SH-SY5Y (cell line): ENCODE measurements at regions not wholly inside any gene's neighbourhood (a gene's known extent, or its start where the extent isn't known, plus 50 kb on each side); places are given as distances from the start of the nearest gene placed in this dataset.

Experiments
- GATA2 ChIP-seq: IDR thresholded peaks from 2 replicates; pipeline ENCODE4 v1.6.1; 2011; ENCODE audit warnings: mild to moderate bottlenecking, low read depth, low read length
- GATA3 ChIP-seq: IDR thresholded peaks from 2 replicates; pipeline ENCODE4 v1.6.1; 2011; ENCODE audit warnings: low read depth, mild to moderate bottlenecking, low read length, moderate library complexity

- TF ChIP-seq GATA3 (no peak), GATA2 (no peak)
Measured at GRCh38 chr20:23295934-23296333, 54.7 kb upstream of the NXT1 start.
